SK-N-MC (cell line): ENCODE measurements at regions not wholly inside any gene's neighbourhood (a gene's known extent, or its start where the extent isn't known, plus 50 kb on each side); places are given as distances from the start of the nearest gene placed in this dataset.

Experiments used
- EZH2 ChIP-seq: fragments of 200-600 bp; sonication (generic); IDR thresholded peaks from one replicate; pipeline ENCODE4 v1.6.1; 2017; ENCODE audit warnings: antibody characterized with exemption
- FOXP2 ChIP-seq: optimal IDR thresholded peaks from 2 replicates; pipeline ENCODE3; 2011; ENCODE audit warnings: mild to moderate bottlenecking, moderate library complexity; ENCODE audit not compliant: insufficient read depth; ENCODE audit errors: extremely low read length, control extremely low read depth
- POLR2AphosphoS5 ChIP-seq: IDR thresholded peaks from 2 replicates; pipeline ENCODE4 v1.6.1; 2012; ENCODE audit warnings: mild to moderate bottlenecking, low read depth, low read length, borderline replicate concordance

GRCh38 chr2:12302691-12303090, 414.0 kb upstream of the TRIB2 start:
- no peak for TF ChIP-seq EZH2
- no peak for TF ChIP-seq POLR2AphosphoS5
- TF ChIP-seq FOXP2: no peak
